ENCODE measurements at regions not wholly inside any gene's neighbourhood (a gene's known extent, or its start where the extent isn't known, plus 50 kb on each side); places are given as distances from the start of the nearest gene placed in this dataset.

DNA sequence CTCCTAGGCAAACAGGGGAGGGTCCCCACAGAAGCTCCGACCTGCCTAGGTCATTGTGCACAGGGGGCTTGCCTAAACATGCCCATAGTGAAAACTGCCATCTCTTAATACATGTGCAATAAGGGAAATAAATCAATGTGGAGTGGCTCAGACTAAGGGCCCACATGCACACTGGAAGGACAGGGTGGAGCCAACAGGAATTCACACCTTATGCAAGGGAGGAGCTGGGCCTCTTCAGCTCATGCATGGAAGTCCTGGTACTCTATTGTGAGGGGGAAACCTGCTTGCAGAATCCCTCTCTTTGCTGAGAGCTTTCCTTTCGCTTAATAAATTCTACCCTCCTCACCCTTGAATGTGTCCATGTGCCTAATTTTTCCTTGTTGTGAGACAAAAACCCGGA lies 815.8 kb downstream of the EFNA5 start:
- in situ Hi-C loops (cut with HindIII; ENCODE audit: low pct_unique_long_range_greater_than_20kb, low sequenced_read_pairs) = no loop called here
- DNase-seq (ENCODE audit: low read depth in 1 of 2, low spot score in 1 of 2) = no peak
- TF ChIP-seq JUND (IDR thresholded peaks at IDR 0.05; ENCODE audit: low read depth) = no peak

DNA sequence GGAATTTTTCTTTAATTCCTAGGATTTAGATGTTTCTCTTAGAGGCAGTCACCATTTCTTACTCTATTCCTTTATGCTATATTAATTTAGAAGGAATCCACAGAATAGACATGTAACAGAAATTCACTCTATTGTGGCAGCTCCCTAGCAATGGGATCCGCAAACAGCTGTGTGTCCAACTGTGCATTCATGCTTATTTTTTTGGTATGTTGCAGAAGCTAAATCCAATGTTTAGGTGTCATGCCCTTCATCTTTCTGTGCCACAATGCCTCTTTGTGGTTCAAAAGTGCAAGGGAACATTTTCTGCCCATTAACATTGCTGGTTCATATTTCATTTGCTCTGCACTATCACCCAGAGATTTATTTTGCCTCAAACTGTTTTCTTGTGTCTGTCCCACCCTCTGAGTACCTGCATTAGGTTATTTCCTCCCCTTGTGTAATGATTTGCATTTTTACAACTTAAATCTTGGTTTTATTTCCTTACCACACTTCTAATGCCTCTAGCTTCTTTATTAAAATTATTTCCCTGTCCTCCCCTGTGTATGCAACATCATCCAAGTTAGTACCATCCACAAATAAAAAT lies 816.5 kb downstream of the EFNA5 start:
- peak in 1 of 2 experiments; percentile 15 for DNase-seq (ENCODE audit: low read depth in 1 of 2, low spot score in 1 of 2)
- in situ Hi-C loops (cut with HindIII; ENCODE audit: low pct_unique_long_range_greater_than_20kb, low sequenced_read_pairs) = no loop called here
- no peak for TF ChIP-seq JUND (IDR thresholded peaks at IDR 0.05; ENCODE audit: low read depth)

DNA sequence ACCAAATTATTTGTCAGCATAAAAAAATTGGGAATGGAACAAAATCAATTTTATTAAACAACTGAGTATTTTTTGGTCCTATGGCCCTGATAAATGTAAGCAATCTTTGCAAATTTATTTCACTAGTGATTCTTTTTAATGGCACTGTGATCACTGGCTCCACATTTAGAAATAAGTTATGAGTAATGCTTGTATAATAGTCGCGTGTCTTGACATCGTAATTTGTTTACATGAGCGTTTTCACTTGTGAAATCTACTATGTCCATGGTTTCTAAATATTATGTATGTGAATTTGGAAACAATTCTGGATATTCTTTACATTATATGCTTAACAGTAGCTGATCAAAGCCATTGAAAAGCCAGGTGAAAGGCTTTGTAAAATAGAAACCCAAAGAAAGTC lies 817.5 kb downstream of the EFNA5 start:
- no peak for TF ChIP-seq JUND (IDR thresholded peaks at IDR 0.05; ENCODE audit: low read depth)
- DNase-seq (ENCODE audit: low read depth in 1 of 2, low spot score in 1 of 2) = no peak
- in situ Hi-C loops (cut with HindIII; ENCODE audit: low pct_unique_long_range_greater_than_20kb, low sequenced_read_pairs) = no loop called here

DNA sequence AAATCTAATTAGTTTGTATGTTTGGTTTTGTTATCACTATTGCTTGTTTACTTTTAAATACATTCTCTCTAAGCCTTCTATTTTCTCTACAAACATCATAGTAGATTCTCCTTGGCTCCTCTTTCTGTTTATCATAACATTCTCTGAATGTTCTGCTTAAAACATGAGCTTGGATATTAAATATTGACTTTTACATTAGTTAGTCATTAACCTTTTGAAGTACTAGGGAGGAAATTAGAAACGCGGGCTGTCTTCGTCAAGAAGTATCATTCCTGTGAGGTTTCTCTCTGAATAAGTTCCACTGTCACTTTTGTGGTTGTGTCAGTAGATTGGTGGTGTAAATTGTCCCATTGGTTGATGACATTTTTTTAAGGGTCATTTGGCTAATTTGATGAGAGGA lies 821.5 kb downstream of the EFNA5 start:
- no peak for TF ChIP-seq JUND (IDR thresholded peaks at IDR 0.05; ENCODE audit: low read depth)
- in situ Hi-C loops (cut with HindIII; ENCODE audit: low pct_unique_long_range_greater_than_20kb, low sequenced_read_pairs) = no loop called here
- DNase-seq (ENCODE audit: low read depth in 1 of 2, low spot score in 1 of 2) = no peak

DNA sequence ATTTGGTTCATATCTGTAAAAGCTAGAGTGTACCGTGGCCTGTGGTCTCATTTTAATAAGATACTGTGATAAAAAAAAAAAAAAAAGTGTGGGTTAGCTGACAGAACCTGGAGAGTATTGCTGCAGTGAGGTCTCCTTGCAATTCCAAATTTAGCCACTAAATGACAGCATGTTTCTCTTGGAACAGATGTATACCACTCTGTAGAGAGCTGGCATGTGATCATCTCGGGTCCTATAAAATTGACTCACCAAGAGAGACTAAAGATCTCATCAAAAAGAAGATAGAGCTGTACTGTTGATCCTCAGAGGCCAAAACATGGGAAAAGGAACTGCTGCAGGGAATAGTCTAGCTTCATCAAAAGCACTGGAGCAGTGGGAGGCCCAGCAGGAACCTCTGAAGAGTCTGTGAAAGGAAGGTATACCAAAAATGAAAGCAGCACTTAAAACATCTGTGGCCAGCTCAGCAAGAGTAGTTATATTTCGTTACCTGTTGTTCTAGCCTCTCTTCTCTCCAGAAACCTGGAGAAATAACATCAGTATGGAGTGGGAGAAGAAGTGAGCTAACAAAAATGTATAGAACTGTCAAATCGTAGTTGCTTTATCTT lies 826.8 kb downstream of the EFNA5 start:
- in situ Hi-C loops (cut with HindIII; ENCODE audit: low pct_unique_long_range_greater_than_20kb, low sequenced_read_pairs) = no loop called here
- TF ChIP-seq JUND (IDR thresholded peaks at IDR 0.05; ENCODE audit: low read depth) = no peak
- DNase-seq (ENCODE audit: low read depth in 1 of 2, low spot score in 1 of 2) = peak in 1 of 2 experiments; percentile 30

DNA sequence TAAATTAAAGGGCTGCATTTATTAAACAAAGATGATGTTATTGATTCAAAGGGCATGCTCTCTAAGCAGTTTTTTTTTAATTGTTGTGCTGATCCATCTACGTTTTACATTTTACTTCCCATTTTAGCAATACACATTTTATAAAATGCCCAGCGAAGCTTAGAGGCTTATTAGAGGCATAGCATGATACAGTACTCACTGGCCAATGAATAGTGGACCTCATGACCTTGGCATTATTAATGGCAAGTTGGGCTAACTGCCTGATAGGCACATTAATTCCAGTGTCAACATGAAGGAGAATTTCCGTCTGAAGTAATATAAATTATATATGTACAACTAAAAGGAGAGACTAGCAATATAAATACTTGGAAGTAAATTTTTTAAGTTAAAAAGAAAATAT lies 837.2 kb downstream of the EFNA5 start:
- no peak for TF ChIP-seq JUND (IDR thresholded peaks at IDR 0.05; ENCODE audit: low read depth)
- DNase-seq (ENCODE audit: low read depth in 1 of 2, low spot score in 1 of 2) = no peak
- in situ Hi-C loops (cut with HindIII; ENCODE audit: low pct_unique_long_range_greater_than_20kb, low sequenced_read_pairs) = no loop called here

DNA sequence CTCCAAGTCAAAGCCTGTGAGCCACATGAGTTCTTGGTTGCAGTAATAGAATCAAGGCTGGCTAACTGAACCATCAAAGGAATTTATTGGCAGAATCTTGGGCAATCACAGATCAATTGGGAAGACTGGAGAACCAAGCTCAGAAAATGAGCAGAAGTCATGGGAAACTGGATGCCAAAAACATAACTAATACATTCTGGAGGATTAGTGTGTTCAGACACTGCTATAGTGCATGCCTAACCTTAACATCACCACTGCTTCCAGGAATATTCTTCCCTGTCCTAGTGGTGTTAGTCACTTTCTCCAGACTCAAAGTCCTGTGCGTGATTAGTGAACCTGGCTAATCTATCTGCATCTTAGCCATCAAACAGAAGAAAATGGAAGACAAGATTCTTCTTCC lies 843.7 kb downstream of the EFNA5 start:
- TF ChIP-seq JUND (IDR thresholded peaks at IDR 0.05; ENCODE audit: low read depth) = no peak
- in situ Hi-C loops (cut with HindIII; ENCODE audit: low pct_unique_long_range_greater_than_20kb, low sequenced_read_pairs) = no loop called here
- DNase-seq (ENCODE audit: low read depth in 1 of 2, low spot score in 1 of 2) = no peak

DNA sequence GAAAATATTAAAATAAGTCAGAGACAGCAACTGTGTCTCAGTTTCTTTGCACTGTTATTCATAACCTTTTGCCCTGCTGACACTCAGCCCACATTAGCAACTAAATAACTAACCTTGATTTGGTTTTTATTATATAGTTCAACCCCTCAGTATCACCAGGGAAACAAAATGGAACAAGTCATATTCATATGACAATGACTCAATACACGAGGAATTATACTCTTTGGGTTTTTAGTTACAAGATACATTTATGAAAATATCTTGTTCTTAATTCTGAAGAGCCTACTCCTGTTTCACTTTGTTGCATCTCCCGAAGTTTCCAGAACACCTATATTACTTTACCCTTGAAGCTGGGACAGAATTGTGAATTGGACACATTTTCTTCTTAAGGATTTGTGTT lies 845.4 kb downstream of the EFNA5 start:
- in situ Hi-C loops (cut with HindIII; ENCODE audit: low pct_unique_long_range_greater_than_20kb, low sequenced_read_pairs) = no loop called here
- DNase-seq (ENCODE audit: low read depth in 1 of 2, low spot score in 1 of 2) = no peak
- TF ChIP-seq JUND (IDR thresholded peaks at IDR 0.05; ENCODE audit: low read depth) = no peak

DNA sequence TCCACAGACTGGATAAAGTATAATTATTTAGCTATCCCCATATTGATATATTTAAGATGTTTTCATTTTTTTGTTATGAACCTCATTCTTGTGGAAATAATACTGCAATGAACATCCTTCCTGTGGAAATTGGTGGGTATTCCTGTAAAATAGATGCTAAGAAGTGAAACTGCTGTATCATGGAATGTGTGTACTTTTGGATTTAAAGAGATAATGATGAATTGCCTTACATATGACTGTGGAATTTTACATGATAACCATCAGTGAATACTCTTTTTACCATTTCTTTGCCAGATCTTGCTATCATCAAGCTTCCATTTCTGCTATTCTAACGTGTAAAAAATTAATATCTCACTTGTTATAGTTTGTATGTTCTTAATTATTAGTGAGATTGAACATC lies 847.9 kb downstream of the EFNA5 start:
- no peak for TF ChIP-seq JUND (IDR thresholded peaks at IDR 0.05; ENCODE audit: low read depth)
- in situ Hi-C loops (cut with HindIII; ENCODE audit: low pct_unique_long_range_greater_than_20kb, low sequenced_read_pairs) = no loop called here
- DNase-seq (ENCODE audit: low read depth in 1 of 2, low spot score in 1 of 2) = no peak

DNA sequence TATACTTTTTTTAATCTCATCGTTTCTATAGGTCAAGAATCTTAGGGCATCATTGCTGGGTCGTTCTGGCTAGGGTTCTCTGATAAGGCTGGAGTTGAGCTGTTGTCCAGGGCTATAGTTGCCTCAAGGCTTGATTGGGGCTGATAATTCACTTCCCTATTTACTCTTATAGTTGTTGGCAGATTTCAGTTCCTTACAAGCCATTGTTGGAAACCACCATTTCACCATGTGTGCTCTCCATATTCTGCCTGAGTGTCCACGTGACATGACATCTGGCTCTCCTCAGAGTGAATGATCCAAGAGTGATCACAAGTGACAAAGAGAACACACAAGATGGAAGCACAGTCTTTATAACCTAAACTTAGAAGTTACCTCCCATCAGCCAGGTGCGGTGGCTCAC lies 852.2 kb downstream of the EFNA5 start:
- DNase-seq (ENCODE audit: low read depth in 1 of 2, low spot score in 1 of 2) = peak in 1 of 2 experiments; percentile 3
- no peak for TF ChIP-seq JUND (IDR thresholded peaks at IDR 0.05; ENCODE audit: low read depth)
- in situ Hi-C loops (cut with HindIII; ENCODE audit: low pct_unique_long_range_greater_than_20kb, low sequenced_read_pairs) = no loop called here

DNA sequence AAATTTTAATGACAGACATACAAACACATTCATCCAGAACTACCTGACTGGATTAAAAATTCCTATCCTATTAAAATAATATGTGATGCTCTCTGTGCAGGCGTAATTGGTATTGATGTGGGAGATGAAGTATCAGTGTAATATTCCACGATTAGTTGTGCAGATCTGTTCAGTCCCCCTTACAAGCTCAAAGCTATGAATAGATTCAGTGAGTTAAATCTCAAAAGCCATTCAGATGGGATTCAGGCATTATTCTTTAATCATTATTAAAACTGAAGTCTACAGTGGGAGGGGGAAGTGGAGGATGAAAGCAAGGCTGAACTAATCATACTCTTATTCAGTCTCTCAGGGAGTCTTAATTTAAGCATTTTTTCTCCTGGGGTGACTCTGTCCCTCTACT lies 855.8 kb downstream of the EFNA5 start:
- in situ Hi-C loops (cut with HindIII; ENCODE audit: low pct_unique_long_range_greater_than_20kb, low sequenced_read_pairs) = no loop called here
- no peak for TF ChIP-seq JUND (IDR thresholded peaks at IDR 0.05; ENCODE audit: low read depth)
- no peak for DNase-seq (ENCODE audit: low read depth in 1 of 2, low spot score in 1 of 2)

DNA sequence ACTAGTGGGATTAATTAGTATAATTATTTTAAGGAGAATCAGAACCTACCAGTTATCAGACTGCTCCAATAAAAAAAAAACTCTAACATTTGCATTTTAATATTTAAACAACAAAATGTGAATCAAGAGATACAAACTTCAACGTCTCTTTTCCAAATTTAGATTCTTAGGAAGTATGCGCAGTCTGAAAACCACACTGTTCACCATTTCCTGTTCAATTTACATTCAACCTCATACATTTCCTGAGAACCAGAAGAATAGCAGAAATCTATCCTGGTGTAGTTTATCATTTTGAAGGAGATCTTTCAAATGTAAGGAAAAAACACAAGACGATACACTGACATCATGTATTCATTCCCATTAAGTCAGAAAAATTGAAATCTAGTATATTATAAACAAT lies 869.2 kb downstream of the EFNA5 start:
- DNase-seq (ENCODE audit: low read depth in 1 of 2, low spot score in 1 of 2) = no peak
- in situ Hi-C loops (cut with HindIII; ENCODE audit: low pct_unique_long_range_greater_than_20kb, low sequenced_read_pairs) = no loop called here
- TF ChIP-seq JUND (IDR thresholded peaks at IDR 0.05; ENCODE audit: low read depth) = no peak

DNA sequence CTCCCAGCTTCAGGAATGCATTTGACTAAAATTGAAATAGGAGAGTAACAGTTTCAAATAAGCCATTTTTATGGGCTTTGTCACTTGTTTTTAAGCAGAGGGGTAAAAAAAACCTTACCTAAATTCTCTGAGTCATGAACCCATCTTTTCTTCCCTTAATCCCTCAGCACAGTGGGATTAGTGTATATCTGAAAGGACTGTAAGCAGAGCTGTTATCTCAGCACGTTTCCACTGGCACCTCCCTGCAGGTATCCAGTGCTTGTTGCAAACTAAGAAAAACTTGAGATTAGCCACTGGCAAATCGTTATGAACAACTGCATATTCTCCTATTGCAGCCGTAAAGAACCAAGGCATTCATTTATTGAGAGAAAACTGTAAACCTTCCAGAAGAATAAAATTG lies 872.7 kb downstream of the EFNA5 start:
- TF ChIP-seq JUND (IDR thresholded peaks at IDR 0.05; ENCODE audit: low read depth) = no peak
- no peak for DNase-seq (ENCODE audit: low read depth in 1 of 2, low spot score in 1 of 2)
- in situ Hi-C loops (cut with HindIII; ENCODE audit: low pct_unique_long_range_greater_than_20kb, low sequenced_read_pairs) = no loop called here

DNA sequence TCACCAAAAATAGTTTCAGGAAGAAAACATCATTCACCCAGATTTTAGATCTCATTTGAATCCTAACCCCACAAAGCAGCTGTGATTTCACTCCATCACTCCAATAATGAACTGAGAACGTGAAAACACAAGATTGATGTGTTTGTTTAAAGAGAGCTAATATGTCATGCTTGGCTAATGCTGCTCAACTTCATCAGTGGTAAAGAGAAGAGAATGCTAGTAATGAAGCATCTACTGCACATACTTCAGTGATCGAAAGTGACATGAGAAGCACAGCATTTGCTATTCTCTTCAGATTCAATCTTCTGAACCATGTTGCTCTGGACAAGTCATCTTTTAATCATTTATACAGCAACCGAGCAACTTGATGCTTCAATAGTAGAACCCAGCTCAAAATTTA lies 874.7 kb downstream of the EFNA5 start:
- TF ChIP-seq JUND (IDR thresholded peaks at IDR 0.05; ENCODE audit: low read depth) = no peak
- in situ Hi-C loops (cut with HindIII; ENCODE audit: low pct_unique_long_range_greater_than_20kb, low sequenced_read_pairs) = no loop called here
- DNase-seq (ENCODE audit: low read depth in 1 of 2, low spot score in 1 of 2) = no peak
